ENCODE measurements at regions not wholly inside any gene's neighbourhood (a gene's known extent, or its start where the extent isn't known, plus 50 kb on each side); places are given as distances from the start of the nearest gene placed in this dataset.

DNA sequence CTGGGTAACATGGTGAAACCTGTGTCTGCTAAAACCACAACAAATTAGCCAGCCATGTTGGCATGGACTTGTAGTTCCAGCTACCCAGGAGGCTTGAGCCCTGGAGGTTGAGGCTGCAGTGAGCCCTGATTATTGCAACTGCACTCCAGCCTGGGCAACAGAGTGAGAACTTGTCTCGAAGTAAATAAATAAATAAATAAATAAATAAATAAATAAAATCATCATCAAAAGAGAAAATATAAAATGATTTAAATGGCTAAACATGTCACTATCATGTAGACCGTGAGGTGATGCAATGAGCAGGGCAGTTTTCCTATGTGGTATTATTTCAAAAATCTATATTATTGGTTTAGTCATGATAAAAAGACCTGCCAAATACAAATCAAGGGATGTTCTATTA, 2074.3 kb downstream of the PCDH9 start:
- in situ Hi-C loops (cut with HindIII; ENCODE audit: extremely low pct_ligation_motif_present, low pct_unique_long_range_greater_than_20kb) (no loop called here), intact Hi-C loops (cut with micrococcal nuclease; ENCODE audit: unreplicated experiment) (no loop called here)
- Histone ChIP-seq H3K4me3 (replicated peaks in 1 of 3; ENCODE audit: insufficient read depth in 1 of 3, low read depth in 2 of 3, low read length in 3 of 3) (no peak overlapping the region), H3K27me3 (ENCODE audit: control insufficient read depth in 1 of 2, insufficient read depth in 2 of 2, low read length in 2 of 2) (no peaks in the 10 kb centered on the region), H3K4me1 (ENCODE audit: insufficient read depth, low read length) (no peaks in the 10 kb centered on the region), H4K20me1 (ENCODE audit: insufficient read depth, low read length) (no peaks in the 10 kb centered on the region), H3K79me2 (ENCODE audit: insufficient read depth, low read length) (no peaks in the 10 kb centered on the region), H3K9me3 (ENCODE audit: low read length) (no peaks in the 10 kb centered on the region), H3K36me3 (replicated peaks in 1 of 2; ENCODE audit: control insufficient read depth in 1 of 2, insufficient read depth in 2 of 2, low read length in 2 of 2) (no peaks in the 10 kb centered on the region), H3K4me2 (ENCODE audit: low read depth, low read length) (no peak overlapping the region), H3K27ac (ENCODE audit: extremely low read length, insufficient read depth, low read length) (no peak overlapping the region), H2AFZ (ENCODE audit: low read length) (no peak overlapping the region), H3K9ac (ENCODE audit: insufficient read depth, low read depth, low read length) (no peak overlapping the region)
- CTCF ChIA-PET (ENCODE audit: low intra/inter-chr PET ratio, low total read pairs): no interaction called here
- POLR2A ChIA-PET: no interaction called here
- no peak for ATAC-seq
- BruUV-seq (replicated peaks): no TSS peak
- 1% methylated on average over 2 of the region's 2 CpGs for WGBS (ENCODE audit: low lambda C conversion rate)
- DNase-seq (ENCODE audit: low spot score): no peak
- no peak for TF ChIP-seq ZNF232 (CRISPR knock-in tag; IDR thresholded peaks at IDR 0.05; ENCODE audit: borderline replicate concordance)
- TF ChIP-seq ZNF333 (CRISPR knock-in tag; IDR thresholded peaks at IDR 0.05; ENCODE audit: borderline replicate concordance): no peak
- no peak for TF ChIP-seq ELF4 (CRISPR knock-in tag; IDR thresholded peaks at IDR 0.05; ENCODE audit: borderline replicate concordance)
- no peak for TF ChIP-seq TOPORS (CRISPR knock-in tag; IDR thresholded peaks at IDR 0.05)
- TF ChIP-seq, protein P1, sequence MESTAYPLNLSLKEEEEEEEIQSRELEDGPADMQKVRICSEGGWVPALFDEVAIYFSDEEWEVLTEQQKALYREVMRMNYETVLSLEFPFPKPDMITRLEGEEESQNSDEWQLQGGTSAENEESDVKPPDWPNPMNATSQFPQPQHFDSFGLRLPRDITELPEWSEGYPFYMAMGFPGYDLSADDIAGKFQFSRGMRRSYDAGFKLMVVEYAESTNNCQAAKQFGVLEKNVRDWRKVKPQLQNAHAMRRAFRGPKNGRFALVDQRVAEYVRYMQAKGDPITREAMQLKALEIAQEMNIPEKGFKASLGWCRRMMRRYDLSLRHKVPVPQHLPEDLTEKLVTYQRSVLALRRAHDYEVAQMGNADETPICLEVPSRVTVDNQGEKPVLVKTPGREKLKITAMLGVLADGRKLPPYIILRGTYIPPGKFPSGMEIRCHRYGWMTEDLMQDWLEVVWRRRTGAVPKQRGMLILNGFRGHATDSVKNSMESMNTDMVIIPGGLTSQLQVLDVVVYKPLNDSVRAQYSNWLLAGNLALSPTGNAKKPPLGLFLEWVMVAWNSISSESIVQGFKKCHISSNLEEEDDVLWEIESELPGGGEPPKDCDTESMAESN (CRISPR knock-in tag; conservative IDR thresholded peaks at IDR 0.05): no peak
- no peak for TF ChIP-seq GATAD1 (CRISPR knock-in tag; IDR thresholded peaks at IDR 0.05)
- TF ChIP-seq STAG1 (CRISPR knock-in tag; IDR thresholded peaks at IDR 0.05): no peak
- no peak for TF ChIP-seq ZNF44 (CRISPR knock-in tag; IDR thresholded peaks at IDR 0.05)
- FAIRE-seq: no peak
